ENCODE measurements at regions not wholly inside any gene's neighbourhood (a gene's known extent, or its start where the extent isn't known, plus 50 kb on each side); places are given as distances from the start of the nearest gene placed in this dataset.

- no peaks in the 10 kb centered on the region for H3K9me3 ChIP-seq (ENCODE audit: low read depth)
- DNase-seq (ENCODE audit: low spot score): no peak
- H3K79me2 ChIP-seq: no peaks in the 10 kb centered on the region
- no peaks in the 10 kb centered on the region for H3K27me3 ChIP-seq
- H4K20me1 ChIP-seq (ENCODE audit: insufficient read depth, poor library complexity, severe bottlenecking): no peaks in the 10 kb centered on the region
- no peak overlapping the region for H3K27ac ChIP-seq
- H3K4me3 ChIP-seq: no peak overlapping the region
- no peaks in the 10 kb centered on the region for H3K9me2 ChIP-seq (replicated peaks; ENCODE audit: insufficient read depth)
- H3K36me3 ChIP-seq (replicated peaks; ENCODE audit: insufficient read depth, low read depth): no peaks in the 10 kb centered on the region
- H2AFZ ChIP-seq: no peak overlapping the region
- H3K4me2 ChIP-seq: no peak overlapping the region
- no peaks in the 10 kb centered on the region for H3K4me1 ChIP-seq (ENCODE audit: insufficient read depth)
- TF ChIP-seq EZH2 (IDR thresholded peaks at IDR 0.05; ENCODE audit: borderline replicate concordance) (no peak), CTCF (IDR thresholded peaks at IDR 0.05; ENCODE audit: poor library complexity) (no peak), EZH2phosphoT487 (IDR thresholded peaks at IDR 0.05; ENCODE audit: low read depth, severe bottlenecking, unreplicated experiment) (no peak)
Measured at GRCh38 chr2:80778704-80779103, 474.2 kb upstream of the LRRTM1 start.

GRCh38 chr2:80748592-80748991 lies 444.0 kb upstream of the LRRTM1 start:
- Histone ChIP-seq H3K9me3 (ENCODE audit: low read depth) (no peaks in the 10 kb centered on the region), H3K4me3 (no peak overlapping the region), H3K36me3 (replicated peaks; ENCODE audit: insufficient read depth, low read depth) (no peaks in the 10 kb centered on the region), H3K4me2 (no peak overlapping the region), H3K27ac (no peak overlapping the region), H4K20me1 (ENCODE audit: insufficient read depth, poor library complexity, severe bottlenecking) (no peaks in the 10 kb centered on the region), H3K27me3 (no peaks in the 10 kb centered on the region), H3K79me2 (no peaks in the 10 kb centered on the region), H3K9me2 (replicated peaks; ENCODE audit: insufficient read depth) (no peaks in the 10 kb centered on the region), H3K4me1 (ENCODE audit: insufficient read depth) (no peaks in the 10 kb centered on the region), H2AFZ (no peak overlapping the region)
- TF ChIP-seq CTCF (IDR thresholded peaks at IDR 0.05; ENCODE audit: poor library complexity): no peak
- TF ChIP-seq EZH2 (IDR thresholded peaks at IDR 0.05; ENCODE audit: borderline replicate concordance): no peak
- no peak for TF ChIP-seq EZH2phosphoT487 (IDR thresholded peaks at IDR 0.05; ENCODE audit: low read depth, severe bottlenecking, unreplicated experiment)
- DNase-seq (ENCODE audit: low spot score): no peak

- WGBS (ENCODE audit: low lambda C conversion rate, missing lambda C conversion rate): 94% methylated on average over 3 of the region's 3 CpGs
- H3K27me3 ChIP-seq: no peaks in the 10 kb centered on the region
- no peaks in the 10 kb centered on the region for H3K9me2 ChIP-seq (replicated peaks; ENCODE audit: insufficient read depth)
- no peak for TF ChIP-seq EZH2phosphoT487 (IDR thresholded peaks at IDR 0.05; ENCODE audit: low read depth, severe bottlenecking, unreplicated experiment)
- no peak for TF ChIP-seq EZH2 (IDR thresholded peaks at IDR 0.05; ENCODE audit: borderline replicate concordance)
- no peak for TF ChIP-seq CTCF (IDR thresholded peaks at IDR 0.05; ENCODE audit: poor library complexity)
- no peak overlapping the region for H2AFZ ChIP-seq
- H3K27ac ChIP-seq: no peak overlapping the region
- no peaks in the 10 kb centered on the region for H3K36me3 ChIP-seq (replicated peaks; ENCODE audit: insufficient read depth, low read depth)
- H3K4me1 ChIP-seq (ENCODE audit: insufficient read depth): no peaks in the 10 kb centered on the region
- H3K4me3 ChIP-seq: no peak overlapping the region
- peaks cover 2% of the 10 kb centered on the region for H3K9me3 ChIP-seq (ENCODE audit: low read depth)
- H3K4me2 ChIP-seq: no peak overlapping the region
- DNase-seq (ENCODE audit: low spot score): no peak
- H3K79me2 ChIP-seq: no peaks in the 10 kb centered on the region
- no peaks in the 10 kb centered on the region for H4K20me1 ChIP-seq (ENCODE audit: insufficient read depth, poor library complexity, severe bottlenecking)
Measured at GRCh38 chr2:80737047-80737446, 432.5 kb upstream of the LRRTM1 start.

- H3K9me3 ChIP-seq (ENCODE audit: low read depth): no peaks in the 10 kb centered on the region
- H3K36me3 ChIP-seq (replicated peaks; ENCODE audit: insufficient read depth, low read depth): no peaks in the 10 kb centered on the region
- TF ChIP-seq EZH2phosphoT487 (IDR thresholded peaks at IDR 0.05; ENCODE audit: low read depth, severe bottlenecking, unreplicated experiment): no peak
- no peak for TF ChIP-seq CTCF (IDR thresholded peaks at IDR 0.05; ENCODE audit: poor library complexity)
- no peak for TF ChIP-seq EZH2 (IDR thresholded peaks at IDR 0.05; ENCODE audit: borderline replicate concordance)
- no peak overlapping the region for H3K4me2 ChIP-seq
- H3K9me2 ChIP-seq (replicated peaks; ENCODE audit: insufficient read depth): no peaks in the 10 kb centered on the region
- no peak overlapping the region for H3K4me3 ChIP-seq
- no peaks in the 10 kb centered on the region for H4K20me1 ChIP-seq (ENCODE audit: insufficient read depth, poor library complexity, severe bottlenecking)
- no peaks in the 10 kb centered on the region for H3K4me1 ChIP-seq (ENCODE audit: insufficient read depth)
- 77% methylated on average over 1 of the region's 1 CpG for WGBS (ENCODE audit: low lambda C conversion rate, missing lambda C conversion rate)
- no peaks in the 10 kb centered on the region for H3K79me2 ChIP-seq
- no peak for DNase-seq (ENCODE audit: low spot score)
- H3K27ac ChIP-seq: no peak overlapping the region
- no peak overlapping the region for H2AFZ ChIP-seq
- H3K27me3 ChIP-seq: no peaks in the 10 kb centered on the region
Measured at GRCh38 chr2:80725001-80725400, 420.4 kb upstream of the LRRTM1 start.
